Fibroblast of peridontal ligament (primary cell): ENCODE measurements at regions not wholly inside any gene's neighbourhood (a gene's known extent, or its start where the extent isn't known, plus 50 kb on each side); places are given as distances from the start of the nearest gene placed in this dataset.
"Not testable (repeated sequence)": the region's sequence is repeated elsewhere in the genome, so short reads cannot be mapped to it uniquely, and the experiment has no call there.

Experiments
- DNase-seq: peaks from one replicate; pipeline ENCODE4 v3.0.0-alpha.2; 2010; ENCODE audit errors: extremely low read depth

DNA sequence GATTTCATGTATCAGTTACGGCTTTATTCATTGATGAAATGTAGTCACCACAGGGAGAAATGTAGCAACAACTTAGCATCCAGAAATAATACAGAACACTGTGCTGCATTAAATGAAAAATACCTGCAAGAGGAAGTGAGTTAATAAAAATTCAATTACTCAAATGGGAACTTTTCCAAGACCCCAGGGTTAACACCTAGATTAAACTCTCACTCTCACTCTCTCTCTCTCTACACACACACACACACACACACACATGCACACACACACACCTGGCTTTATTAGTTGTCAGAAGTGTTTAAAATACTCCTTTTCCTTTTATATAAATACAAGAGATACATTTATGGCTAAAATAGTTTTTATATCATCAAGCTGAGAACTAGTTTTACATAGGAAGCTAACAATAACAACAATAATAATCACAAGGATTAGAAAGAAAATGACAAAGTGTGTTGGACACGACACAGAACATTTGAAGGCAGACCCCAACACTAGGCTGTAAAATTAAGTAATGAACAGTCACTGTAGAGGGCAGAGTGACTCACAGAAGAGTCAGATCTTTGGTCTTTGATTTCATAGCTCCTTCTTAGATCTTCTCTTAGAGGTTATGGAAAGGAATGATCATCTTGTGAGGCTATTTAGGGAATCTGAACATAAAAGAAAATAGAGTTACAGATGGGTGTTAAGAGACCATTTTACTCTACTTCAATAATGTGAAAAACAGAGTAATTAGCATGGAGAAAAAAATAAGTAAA lies 1266.0 kb upstream of the ADGRL2 start:
- peak; percentile 10 for DNase-seq

DNA sequence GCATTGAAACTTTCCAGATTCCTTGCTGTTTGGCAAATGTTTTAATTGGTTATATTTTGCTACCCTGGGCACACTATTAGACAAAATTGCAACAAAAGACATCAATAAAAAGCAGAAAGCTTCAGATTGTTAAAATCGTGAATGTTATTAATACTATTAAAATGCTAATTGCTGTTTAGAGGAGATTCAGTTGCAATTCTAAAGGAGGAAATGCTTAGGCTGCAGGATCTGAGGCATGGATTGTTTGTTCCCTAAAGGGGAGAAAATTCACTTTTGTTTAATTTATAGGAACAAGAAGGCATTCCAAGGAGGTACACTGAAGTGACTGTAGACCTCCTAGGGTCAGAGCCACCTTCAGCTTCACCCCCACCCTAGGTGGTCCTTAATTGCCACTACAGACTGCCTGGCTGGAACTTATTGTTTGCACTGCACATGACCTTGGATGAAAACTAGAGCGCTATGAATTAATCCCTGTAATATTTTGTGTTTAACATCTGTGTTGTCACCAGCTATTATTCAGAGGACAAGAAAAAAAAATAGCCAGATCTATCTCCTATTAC lies 1266.9 kb upstream of the ADGRL2 start:
- no peak for DNase-seq

- DNase-seq: no peak
These were observed 1267.6 kb upstream of the ADGRL2 start for GRCh38 chr1:80533093-80533492.

DNA sequence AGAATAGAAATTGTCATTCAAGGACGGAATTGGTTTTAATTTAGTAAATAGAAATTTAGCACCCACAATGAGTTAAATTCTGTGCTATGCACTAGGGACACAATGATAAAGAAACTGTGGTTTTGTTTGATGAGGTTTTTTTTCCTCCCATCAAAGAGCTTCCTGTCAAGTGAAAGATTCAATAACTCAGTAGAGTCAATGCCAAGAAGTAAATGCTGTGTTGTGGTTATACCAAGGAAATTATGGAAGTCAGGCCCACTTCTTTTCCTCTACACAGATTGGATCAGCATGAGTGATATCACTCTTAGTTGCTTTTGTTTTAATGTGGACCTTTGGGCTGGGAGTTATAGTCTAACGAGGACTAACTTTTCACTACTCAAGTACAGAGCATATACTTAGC lies 1269.6 kb upstream of the ADGRL2 start:
- DNase-seq: no peak

GRCh38 chr1:80529546-80529945 lies 1271.2 kb upstream of the ADGRL2 start:
- no peak for DNase-seq

DNA sequence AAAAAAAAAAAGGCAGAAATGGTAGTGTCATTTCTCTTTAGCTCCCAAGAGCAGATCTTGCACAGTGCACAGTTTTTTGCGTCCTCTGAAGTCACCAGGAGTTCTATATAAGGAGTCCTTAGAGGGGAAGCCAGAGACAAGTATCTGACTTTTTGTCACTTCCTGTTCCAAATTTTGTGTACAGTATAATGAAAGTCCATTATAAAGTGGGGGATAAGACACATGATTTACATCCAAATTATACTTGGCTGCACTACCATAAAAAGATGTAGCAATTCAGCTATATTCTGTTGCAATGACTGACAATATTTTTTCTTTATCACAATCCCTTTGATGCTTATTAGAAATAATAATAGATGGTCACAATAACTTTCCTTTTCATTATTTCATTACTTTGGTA lies 1276.9 kb upstream of the ADGRL2 start:
- no peak for DNase-seq

- not testable (repeated sequence) for DNase-seq
These were observed 1277.7 kb upstream of the ADGRL2 start for GRCh38 chr1:80523071-80523470.

GRCh38 chr1:80520949-80521348 lies 1279.8 kb upstream of the ADGRL2 start:
- no peak for DNase-seq

DNA sequence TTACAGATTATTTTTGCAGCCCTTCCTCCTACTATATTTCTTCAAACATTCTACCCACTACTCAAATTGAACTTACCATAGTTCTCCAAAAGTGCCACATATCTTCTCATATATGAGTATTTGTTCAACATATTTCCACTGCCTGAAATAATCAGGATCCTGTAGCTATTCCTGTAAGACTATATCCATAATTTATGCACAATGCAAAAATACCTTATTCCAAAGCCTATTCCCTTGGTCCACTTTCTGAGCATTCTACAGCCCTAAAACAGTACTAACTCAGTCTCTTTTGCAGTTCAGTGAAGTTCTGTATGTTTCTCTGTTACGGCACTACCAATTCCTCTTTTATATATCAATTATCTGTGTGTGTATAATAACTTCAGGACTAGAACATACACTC lies 1283.7 kb upstream of the ADGRL2 start:
- no peak for DNase-seq

DNA sequence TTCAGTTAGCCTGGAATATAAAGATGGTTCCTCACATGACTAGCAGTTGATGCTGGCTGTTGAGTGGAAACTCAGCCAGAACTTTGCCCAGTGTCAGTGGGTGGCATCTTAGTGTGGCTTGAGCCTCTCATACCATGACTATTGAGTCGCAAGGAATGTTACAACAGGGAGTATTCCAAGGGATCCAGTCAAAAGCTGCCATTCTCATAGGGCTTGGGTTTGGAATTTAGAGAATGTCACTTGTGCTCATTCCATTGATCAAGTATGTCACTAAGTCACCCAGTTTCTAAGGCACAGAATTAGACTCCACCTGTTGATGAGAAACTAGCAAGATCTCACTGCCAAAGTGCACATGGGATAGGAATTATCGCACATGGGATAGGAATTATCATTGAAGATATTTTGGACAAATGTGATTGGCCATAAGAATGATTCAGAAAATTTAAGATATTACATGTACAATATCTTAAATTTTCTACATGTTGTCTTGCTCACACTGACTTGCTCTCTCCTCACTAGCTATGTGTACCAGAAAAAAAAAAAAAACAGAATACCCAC lies 1290.7 kb upstream of the ADGRL2 start:
- no peak for DNase-seq

- no peak for DNase-seq
These were observed 1294.5 kb upstream of the ADGRL2 start for GRCh38 chr1:80506216-80506615.

GRCh38 chr1:80498673-80499072 lies 1302.1 kb upstream of the ADGRL2 start:
- no peak for DNase-seq

DNA sequence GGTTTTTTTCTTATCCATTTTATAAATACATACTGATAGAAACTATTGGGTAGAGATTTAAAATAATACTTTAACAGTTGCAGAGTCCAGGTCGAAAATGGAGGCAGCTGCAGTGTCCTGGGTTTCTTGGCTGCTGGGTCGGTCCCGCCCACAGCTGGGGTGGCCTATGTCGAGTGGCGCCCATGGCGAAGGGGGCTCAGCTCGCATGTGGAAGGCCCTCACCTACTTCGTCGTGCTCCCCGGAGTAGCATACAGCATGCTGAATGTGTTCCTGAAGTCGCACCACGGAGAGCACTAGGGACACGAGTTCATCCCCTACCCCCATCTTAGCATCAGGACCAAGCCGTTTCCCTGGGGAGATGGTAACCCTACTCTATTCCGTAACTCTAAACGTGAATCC lies 1304.9 kb upstream of the ADGRL2 start:
- DNase-seq: no peak

- DNase-seq: no peak
These were observed 1328.6 kb upstream of the ADGRL2 start for GRCh38 chr1:80472145-80472544.

DNA sequence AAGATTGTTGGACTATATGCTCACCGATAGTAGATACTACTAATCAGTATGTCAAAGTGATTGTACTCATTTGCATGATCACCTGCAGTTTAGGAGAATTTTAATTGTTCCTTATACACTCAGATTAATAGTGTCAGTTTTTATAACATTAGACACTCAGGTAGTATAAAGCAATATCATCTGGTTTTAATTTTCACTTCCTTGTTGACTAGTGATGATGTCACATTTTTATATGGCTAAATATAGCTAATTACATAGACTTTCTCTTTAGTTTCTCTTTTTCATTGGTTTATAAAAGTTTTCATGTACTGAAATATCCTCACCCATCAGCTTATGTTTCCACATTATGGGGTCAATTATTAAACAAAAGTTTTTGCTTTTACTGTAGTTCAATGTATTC lies 1332.4 kb upstream of the ADGRL2 start:
- no peak for DNase-seq

GRCh38 chr1:80462006-80462405 lies 1338.7 kb upstream of the ADGRL2 start:
- no peak for DNase-seq

GRCh38 chr1:80457409-80457808 lies 1343.3 kb upstream of the ADGRL2 start:
- DNase-seq: no peak

DNA sequence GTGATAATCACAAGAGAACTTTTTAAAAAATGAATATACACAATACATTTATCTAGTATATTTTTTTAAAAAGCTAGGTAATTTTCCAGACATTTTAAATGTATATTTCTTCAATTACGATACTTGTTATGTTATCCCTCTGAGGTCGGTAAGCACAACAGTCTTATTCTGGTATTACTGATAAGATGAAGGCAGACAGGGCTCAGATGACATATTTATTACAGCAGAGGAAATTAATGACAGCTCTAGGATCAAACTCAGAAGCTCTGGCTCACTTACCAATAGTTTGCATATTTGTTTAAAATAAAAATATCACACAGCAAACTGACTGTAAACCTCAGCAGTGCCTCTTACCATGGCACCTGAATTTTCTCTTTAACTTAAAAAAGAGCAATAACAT lies 1347.0 kb upstream of the ADGRL2 start:
- DNase-seq: no peak

GRCh38 chr1:80450711-80451110 lies 1350.0 kb upstream of the ADGRL2 start:
- peak; percentile 5 for DNase-seq

DNA sequence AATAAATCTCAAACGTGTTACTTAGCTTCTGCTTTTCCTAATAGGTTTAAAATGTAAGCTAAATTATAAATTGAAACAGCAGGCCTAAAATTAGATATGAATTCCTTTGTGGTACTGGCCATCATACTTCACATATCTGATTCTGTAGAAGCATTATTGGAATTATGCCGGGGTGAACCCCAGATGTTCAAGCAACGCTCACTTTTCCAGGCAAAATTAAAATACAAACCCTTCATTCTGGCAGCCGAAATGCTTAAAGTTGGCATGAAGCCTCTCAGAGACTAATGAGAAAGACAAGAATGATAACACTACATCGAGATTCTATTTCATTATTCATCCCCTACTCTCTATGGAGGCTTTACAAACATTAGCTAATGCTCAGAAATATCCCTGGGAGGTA lies 1352.7 kb upstream of the ADGRL2 start:
- peak; percentile 64 for DNase-seq

- no peak for DNase-seq
These were observed 1353.2 kb upstream of the ADGRL2 start for GRCh38 chr1:80447526-80447925.

- DNase-seq: peak; percentile 70
These were observed 1355.7 kb upstream of the ADGRL2 start for GRCh38 chr1:80445033-80445432.

- peak; percentile 13 for DNase-seq
These were observed 1356.6 kb upstream of the ADGRL2 start for GRCh38 chr1:80444171-80444570.
